ENCODE measurements at regions not wholly inside any gene's neighbourhood (a gene's known extent, or its start where the extent isn't known, plus 50 kb on each side); places are given as distances from the start of the nearest gene placed in this dataset.

DNA sequence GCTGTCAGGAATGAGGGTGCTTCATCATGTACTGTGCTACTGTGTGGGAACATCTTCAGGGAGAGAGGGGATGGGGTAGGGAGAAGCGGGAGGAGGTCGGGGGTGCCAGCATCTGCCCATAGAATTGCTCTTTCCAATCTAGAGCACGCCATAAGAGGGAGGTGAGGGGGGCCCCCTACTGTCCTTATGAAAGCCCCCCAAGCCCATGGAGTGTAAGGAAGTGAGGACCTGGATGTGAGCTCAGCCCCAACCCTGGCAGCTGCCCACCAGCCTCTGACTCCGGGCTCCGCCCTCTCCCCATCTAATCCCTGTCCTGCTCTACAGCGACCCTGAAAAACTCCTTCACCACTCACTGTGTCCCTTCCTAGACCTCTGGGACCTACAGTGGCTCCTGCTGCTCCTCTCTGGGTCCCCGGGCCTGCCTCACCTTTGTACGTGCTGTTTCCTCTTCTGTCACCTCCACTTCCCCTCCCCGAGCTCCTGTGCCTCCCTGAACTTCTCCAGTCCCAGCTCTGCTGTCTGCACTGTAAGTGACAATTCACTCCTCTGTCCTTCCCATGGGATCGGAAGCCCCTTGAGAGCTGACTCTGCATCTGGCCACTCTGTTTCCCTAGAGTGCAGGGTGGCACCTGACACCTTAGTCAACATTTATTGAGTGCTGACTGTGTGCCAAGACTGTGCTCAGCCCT lies 269.4 kb downstream of the PTPRU start:
- H3K4me3 ChIP-seq (ENCODE audit: low read depth, low read length) = no peak overlapping the region
- ChIA-PET POLR2A (no interaction called here), CTCF (interaction anchor here (1.2 kb wide), 1 partner anchor 198 kb away, joined by 3 read pairs; no protein-coding TSS in a partner anchor)
- TF ChIP-seq, protein P1, sequence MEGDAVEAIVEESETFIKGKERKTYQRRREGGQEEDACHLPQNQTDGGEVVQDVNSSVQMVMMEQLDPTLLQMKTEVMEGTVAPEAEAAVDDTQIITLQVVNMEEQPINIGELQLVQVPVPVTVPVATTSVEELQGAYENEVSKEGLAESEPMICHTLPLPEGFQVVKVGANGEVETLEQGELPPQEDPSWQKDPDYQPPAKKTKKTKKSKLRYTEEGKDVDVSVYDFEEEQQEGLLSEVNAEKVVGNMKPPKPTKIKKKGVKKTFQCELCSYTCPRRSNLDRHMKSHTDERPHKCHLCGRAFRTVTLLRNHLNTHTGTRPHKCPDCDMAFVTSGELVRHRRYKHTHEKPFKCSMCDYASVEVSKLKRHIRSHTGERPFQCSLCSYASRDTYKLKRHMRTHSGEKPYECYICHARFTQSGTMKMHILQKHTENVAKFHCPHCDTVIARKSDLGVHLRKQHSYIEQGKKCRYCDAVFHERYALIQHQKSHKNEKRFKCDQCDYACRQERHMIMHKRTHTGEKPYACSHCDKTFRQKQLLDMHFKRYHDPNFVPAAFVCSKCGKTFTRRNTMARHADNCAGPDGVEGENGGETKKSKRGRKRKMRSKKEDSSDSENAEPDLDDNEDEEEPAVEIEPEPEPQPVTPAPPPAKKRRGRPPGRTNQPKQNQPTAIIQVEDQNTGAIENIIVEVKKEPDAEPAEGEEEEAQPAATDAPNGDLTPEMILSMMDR (IDR thresholded peaks at IDR 0.05; ENCODE audit: insufficient read depth, low read depth, low read length) = no peak
- no peak for DNase-seq (ENCODE audit: low read depth)
- no peaks in the 10 kb centered on the region for H3K36me3 ChIP-seq (ENCODE audit: control insufficient read depth, insufficient read depth, low read length)
- no peaks in the 10 kb centered on the region; the same call in 1 of the 2 replicates for H3K27me3 ChIP-seq (ENCODE audit: control insufficient read depth, insufficient read depth, low read length)

DNA sequence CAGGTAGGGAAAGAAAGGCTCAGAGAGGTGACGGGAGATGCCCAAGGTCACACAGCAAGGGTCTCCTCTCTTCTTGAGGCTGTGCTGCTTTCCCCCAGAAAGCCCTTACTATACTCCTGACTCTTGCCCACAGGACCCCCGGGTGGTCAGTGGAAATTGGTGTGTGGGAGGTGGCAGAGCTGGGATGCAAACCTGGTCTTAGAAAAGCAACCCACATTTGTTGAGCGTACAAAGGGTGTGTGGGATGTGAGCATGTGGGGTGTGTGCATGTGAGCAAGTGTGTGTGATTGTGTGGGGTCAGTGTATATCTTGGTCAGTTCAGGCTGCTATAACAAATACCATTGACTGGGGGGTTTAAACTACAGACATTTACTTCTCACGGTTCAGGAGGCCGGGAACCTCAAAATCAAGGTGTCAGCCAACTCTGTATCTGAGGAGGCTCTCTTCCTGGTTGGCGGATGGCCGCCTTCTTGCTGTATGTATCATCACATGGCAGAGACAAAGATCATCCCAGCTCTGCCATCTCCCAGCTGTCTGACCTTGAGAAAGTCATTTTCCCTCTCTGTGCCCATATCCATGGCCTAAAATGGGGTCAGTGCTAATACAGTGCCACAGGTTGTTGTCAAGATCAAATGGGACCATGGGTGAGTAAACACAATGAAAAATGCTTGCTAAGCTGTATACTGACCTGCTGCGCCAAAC lies 268.5 kb downstream of the PTPRU start:
- CTCF ChIA-PET = interaction anchor here (1.2 kb wide), 1 partner anchor 199 kb away, joined by 3 read pairs; no protein-coding TSS in a partner anchor
- TF ChIP-seq, protein P1 (IDR thresholded peaks at IDR 0.05; ENCODE audit: insufficient read depth, low read depth, low read length) = no peak
- no peak overlapping the region for H3K4me3 ChIP-seq (ENCODE audit: low read depth, low read length)
- POLR2A ChIA-PET = no interaction called here
- no peaks in the 10 kb centered on the region for H3K36me3 ChIP-seq (ENCODE audit: control insufficient read depth, insufficient read depth, low read length)
- no peak for DNase-seq (ENCODE audit: low read depth)
- no peaks in the 10 kb centered on the region; the same call in 1 of the 2 replicates for H3K27me3 ChIP-seq (ENCODE audit: control insufficient read depth, insufficient read depth, low read length)

DNA sequence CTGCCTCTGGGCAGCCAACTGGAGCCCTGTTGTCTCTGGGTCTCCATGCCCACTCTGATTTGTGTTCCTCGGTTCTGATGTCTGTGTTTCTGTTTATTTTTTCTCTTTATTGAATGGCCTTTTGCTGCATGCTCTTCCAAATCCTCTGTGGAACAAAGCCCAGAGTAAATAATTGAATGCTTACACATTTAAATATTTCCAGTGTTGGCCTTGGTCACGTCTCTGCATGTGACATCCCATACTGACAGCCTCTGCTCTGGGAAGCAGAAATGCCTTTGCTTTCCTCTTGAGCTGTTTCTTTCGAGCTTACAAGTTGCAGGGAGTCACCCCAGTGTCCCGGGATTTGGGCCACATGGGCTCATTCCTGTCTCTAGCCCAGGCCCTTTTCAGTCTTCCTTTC lies 267.9 kb downstream of the PTPRU start:
- Histone ChIP-seq H3K4me3 (ENCODE audit: low read depth, low read length) (no peak overlapping the region), H3K27me3 (ENCODE audit: control insufficient read depth, insufficient read depth, low read length) (no peaks in the 10 kb centered on the region; the same call in 1 of the 2 replicates), H3K36me3 (ENCODE audit: control insufficient read depth, insufficient read depth, low read length) (no peaks in the 10 kb centered on the region)
- ChIA-PET POLR2A (no interaction called here), CTCF (no interaction called here)
- TF ChIP-seq, protein P1 (IDR thresholded peaks at IDR 0.05; ENCODE audit: insufficient read depth, low read depth, low read length) = no peak
- no peak for DNase-seq (ENCODE audit: low read depth)

DNA sequence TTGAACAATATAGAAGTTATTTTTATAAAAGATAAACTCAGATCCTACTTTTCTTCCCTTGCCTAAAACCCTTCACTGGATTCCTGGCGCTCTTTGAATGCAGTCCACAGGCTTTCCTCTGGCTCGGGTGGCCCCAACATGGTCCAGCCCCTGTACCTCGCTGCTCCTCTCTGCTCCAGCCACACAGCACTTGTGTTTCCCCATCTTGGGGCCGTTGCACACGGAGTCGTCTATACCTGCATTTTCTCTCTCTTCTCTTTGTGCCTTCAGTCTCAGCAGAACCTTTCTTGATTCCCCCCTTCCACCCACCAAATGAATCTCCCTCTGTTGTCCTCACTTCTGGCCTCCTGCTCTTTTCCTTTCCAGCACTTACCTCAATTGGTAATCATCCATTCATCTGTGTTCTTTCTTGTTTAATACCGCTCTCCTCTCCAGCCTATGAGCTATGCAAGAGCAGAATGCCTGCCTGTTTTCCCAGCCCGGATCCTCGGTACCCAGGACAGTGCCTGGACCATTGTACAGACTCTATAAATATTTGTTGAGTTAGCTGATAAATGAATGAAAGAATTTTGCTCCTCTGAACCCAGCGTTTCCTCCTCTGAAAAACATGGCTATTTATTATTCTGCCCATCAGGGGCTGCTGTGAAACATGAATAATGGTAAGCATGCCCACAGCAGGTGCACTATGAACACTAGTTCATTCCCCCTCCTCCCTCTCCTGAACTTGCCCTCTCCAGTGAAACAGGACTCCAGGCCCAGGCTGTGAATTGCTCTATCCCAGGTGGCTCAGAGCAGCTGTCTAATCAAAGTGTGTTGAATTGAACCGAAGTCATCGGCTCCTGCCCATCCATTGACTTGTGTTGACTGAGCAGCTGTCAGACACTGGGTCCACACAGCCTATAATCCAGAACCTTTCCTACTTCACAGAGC lies 266.9 kb downstream of the PTPRU start:
- Histone ChIP-seq H3K4me3 (ENCODE audit: low read depth, low read length) (no peak overlapping the region), H3K27me3 (ENCODE audit: control insufficient read depth, insufficient read depth, low read length) (no peaks in the 10 kb centered on the region; the same call in 1 of the 2 replicates), H3K36me3 (ENCODE audit: control insufficient read depth, insufficient read depth, low read length) (no peaks in the 10 kb centered on the region)
- no peak for DNase-seq (ENCODE audit: low read depth)
- TF ChIP-seq, protein P1 (IDR thresholded peaks at IDR 0.05; ENCODE audit: insufficient read depth, low read depth, low read length) = no peak
- ChIA-PET CTCF (no interaction called here), POLR2A (no interaction called here)

Data from BJ (cell line).